K562 (cell line): ENCODE measurements at regions not wholly inside any gene's neighbourhood (a gene's known extent, or its start where the extent isn't known, plus 50 kb on each side); places are given as distances from the start of the nearest gene placed in this dataset.

Source experiments
- ATAC-seq: fragments of 200-7000 bp; cut with Tn5 transposase; 3 replicates; pipeline ENCODE4 v1.9.1; 2020; ENCODE audit warnings: moderate library complexity
- BruUV-seq: library from RNA; stranded (reverse); fragments of 400-500 nt; replicated peaks from 2 replicates; lab custom pipeline; 2021; lab: Mats Ljungman, UMichigan
- CTCF ChIA-PET: fragments of 300-600 bp; formaldehyde crosslinking; extraction: SDS; loops from one replicate; lab custom pipeline; 2021; ENCODE audit warnings: low intra/inter-chr PET ratio; lab: Yijun Ruan, JAX
- POLR2A ChIA-PET: fragments of 300-600, 350-650 bp; sonication (Branson Sonifier 250); formaldehyde crosslinking; extraction: SDS; loops from one replicate; lab custom pipeline; 2021; ENCODE audit warnings: antibody characterized with exemption, inconsistent platforms; lab: Yijun Ruan, JAX
- DNase-seq, 4 experiments: peaks; one replicate each; pipeline versions ENCODE4 v3.0.0 to v3.0.0-alpha.2; 2011 to 2018; ENCODE audit warnings: low spot score in 3 of 4, mixed read lengths in 3 of 4; ENCODE audit errors: extremely low read depth in 1 of 4
- FAIRE-seq: peaks from 2 replicates; lab custom pipeline; 2011; peaks lifted over from hg19 to GRCh38; lab: Jason Lieb, UNC
- H2AFZ ChIP-seq: 2 replicates; pipeline ENCODE4 v1.6.0; 2011; ENCODE audit warnings: low read depth, low read length, control low read depth, inconsistent platforms
- H3K27ac ChIP-seq: fragments of 200-600 bp; 3 replicates; pipeline ENCODE4 v1.8.0; 2011; ENCODE audit warnings: low read depth, mild to moderate bottlenecking, control low read depth, inconsistent platforms, low read length, moderate library complexity, mixed read lengths; ENCODE audit errors: extremely low read depth
- H3K27me3 ChIP-seq, 2 experiments: fragments of 300-600 bp in 1 of 2; 2 replicates in 1 of 2; 3 replicates in 1 of 2; pipeline versions ENCODE4 v1.6.0 to v1.8.0; 2011; ENCODE audit warnings: inconsistent platforms in 2 of 2, low read length in 2 of 2, mild to moderate bottlenecking in 1 of 2, mixed read lengths in 1 of 2, moderate library complexity in 1 of 2; ENCODE audit not compliant: control insufficient read depth in 2 of 2, insufficient read depth in 2 of 2
- H3K36me3 ChIP-seq: fragments of 300-600 bp; 3 replicates; pipeline ENCODE4 v1.8.0; 2011; ENCODE audit warnings: mild to moderate bottlenecking, low read length, inconsistent platforms; ENCODE audit not compliant: control insufficient read depth, insufficient read depth
- H3K4me1 ChIP-seq, 2 experiments: fragments of 200-600 bp in 1 of 2; replicated peaks in 1 of 2; 2 replicates in 1 of 2; 3 replicates in 1 of 2; pipeline versions ENCODE4 v1.5.1 to v1.8.0; 2011; ENCODE audit warnings: inconsistent platforms in 2 of 2, low read length in 2 of 2, mild to moderate bottlenecking in 1 of 2, mixed read lengths in 1 of 2, moderate library complexity in 1 of 2; ENCODE audit not compliant: control insufficient read depth in 2 of 2, insufficient read depth in 2 of 2
- H3K4me2 ChIP-seq: 2 replicates; pipeline ENCODE4 v1.6.1; 2011; ENCODE audit warnings: low read length, control low read depth, inconsistent platforms, mixed read lengths; ENCODE audit not compliant: insufficient read depth
- H3K4me3 ChIP-seq: fragments of 200-600 bp; sonication (generic), shearing (Covaris generic); 2 replicates; pipeline ENCODE4 v1.5.1; 2016; ENCODE audit warnings: control low read depth, inconsistent platforms
- H3K79me2 ChIP-seq: fragments of 200-600 bp; 3 replicates; pipeline ENCODE4 v1.8.0; 2011; ENCODE audit warnings: low read length, inconsistent platforms; ENCODE audit not compliant: control insufficient read depth, insufficient read depth
- H3K9ac ChIP-seq, 2 experiments: 2 replicates each; pipeline versions ENCODE4 v1.6.0 to v1.6.1; 2011; ENCODE audit warnings: low read depth in 2 of 2, low read length in 2 of 2, control low read depth in 1 of 2, inconsistent platforms in 1 of 2, mild to moderate bottlenecking in 1 of 2, mixed read lengths in 1 of 2; ENCODE audit not compliant: insufficient read depth in 1 of 2
- H3K9me1 ChIP-seq: one replicate; pipeline ENCODE4 v1.6.0; 2011; ENCODE audit warnings: inconsistent platforms, mild to moderate bottlenecking, low read length, moderate library complexity; ENCODE audit not compliant: control insufficient read depth, insufficient read depth
- H3K9me3 ChIP-seq: replicated peaks from 2 replicates; pipeline ENCODE4 v1.5.1; 2011; ENCODE audit warnings: low read depth, low read length, inconsistent platforms; ENCODE audit not compliant: control insufficient read depth, insufficient read depth
- H4K20me1 ChIP-seq: replicated peaks from 2 replicates; pipeline ENCODE4 v1.6.1; 2011; ENCODE audit warnings: low read length, inconsistent platforms, mixed read lengths; ENCODE audit not compliant: control insufficient read depth, insufficient read depth
- EGR1 ChIP-seq: fragments of 450-650 bp; conservative IDR thresholded peaks from 2 replicates; pipeline ENCODE4 v1.6.1; 2017; ENCODE audit warnings: mild to moderate bottlenecking
- KLF6 ChIP-seq: fragments of 250-450 bp; sonication (Bioruptor Pico); IDR thresholded peaks from 2 replicates; pipeline ENCODE4 v1.4.0; 2020; ENCODE audit warnings: mild to moderate bottlenecking, moderate library complexity, borderline replicate concordance
- MEF2D ChIP-seq: conservative IDR thresholded peaks from 2 replicates; pipeline ENCODE4 v1.6.1; 2016; ENCODE audit warnings: low read depth, missing genetic modification characterization, missing compliant biosample characterization
- PHF20 ChIP-seq: fragments of 450-650 bp; IDR thresholded peaks from 2 replicates; pipeline ENCODE4 v1.6.1; 2018; ENCODE audit not compliant: partially characterized antibody
- RBM15 ChIP-seq: fragments of 200-400 bp; formaldehyde crosslinking; IDR thresholded peaks from 2 replicates; pipeline ENCODE4 v1.6.1; 2018; ENCODE audit warnings: mild to moderate bottlenecking, low read length, moderate library complexity; ENCODE audit not compliant: insufficient read depth
- SAFB2 ChIP-seq: fragments of 200-400 bp; formaldehyde crosslinking; IDR thresholded peaks from 2 replicates; pipeline ENCODE4 v1.6.1; 2018; ENCODE audit warnings: borderline replicate concordance, low read length, low read depth, moderate library complexity; ENCODE audit not compliant: severe bottlenecking
- SMAD3 ChIP-seq: fragments of 450-650 bp; formaldehyde crosslinking; conservative IDR thresholded peaks from 2 replicates; pipeline ENCODE4 v1.4.0; 2020; ENCODE audit warnings: mild to moderate bottlenecking
- SNAPC5 ChIP-seq: fragments of 250-450 bp; sonication (Bioruptor Pico); IDR thresholded peaks from 2 replicates; pipeline ENCODE4 v1.8.0; 2021; ENCODE audit warnings: moderate library complexity, mild to moderate bottlenecking, inconsistent platforms
- TSHZ1 ChIP-seq: fragments of 250-450 bp; sonication (Bioruptor Pico); IDR thresholded peaks from 2 replicates; pipeline ENCODE4 v1.4.0; 2020; ENCODE audit warnings: mild to moderate bottlenecking, moderate library complexity
- ZKSCAN1 ChIP-seq: fragments of 150-350 bp; IDR thresholded peaks from 2 replicates; pipeline ENCODE4 v1.6.1; 2016; ENCODE audit warnings: low read depth, low read length
- ZNF175 ChIP-seq: fragments of 200-800 bp; sonication (Bioruptor generic); IDR thresholded peaks from 2 replicates; pipeline ENCODE4 v1.6.1; 2016; ENCODE audit warnings: low read depth, mild to moderate bottlenecking, missing genetic modification characterization, missing compliant biosample characterization
- ZNF76 ChIP-seq: fragments of 250-450 bp; sonication (Bioruptor Pico); IDR thresholded peaks from 2 replicates; pipeline ENCODE4 v1.4.0; 2020; ENCODE audit warnings: mild to moderate bottlenecking, moderate library complexity, borderline replicate concordance
- WGBS: fragments of 100-300 bp; shearing (Covaris generic); methylation state at CpG from one replicate; pipeline ENCODE4 v1.1.6; 2016; ENCODE audit warnings: low coverage, mixed read lengths; ENCODE audit not compliant: insufficient coverage; ENCODE audit errors: missing lambda C conversion rate; 5-methylcytosine and 5-hydroxymethylcytosine counted together
- in situ Hi-C: fragments of 300-500 bp; cut with MboI; formaldehyde crosslinking; loops from 4 replicates; pipeline ENCODE4 v1.15.0; 2018; ENCODE audit warnings: inconsistent platforms, mixed read lengths
- intact Hi-C: fragments of 100-400 bp; cut with micrococcal nuclease; formaldehyde crosslinking; loops from 2 replicates; pipeline ENCODE4 v1.14.2; 2022

- in situ Hi-C loops = no loop called here
- Histone ChIP-seq H3K27ac (peak overlapping the region; percentile 87), H3K4me1 (peaks cover 8 to 68% of the 10 kb centered on the region in 2 experiments; a peak in 4 of 5 replicates), H2AFZ (peak overlapping the region; percentile 88), H3K79me2 (no peaks in the 10 kb centered on the region), H3K27me3 (no peaks in the 10 kb centered on the region), H4K20me1 (no peaks in the 10 kb centered on the region), H3K4me2 (peak overlapping the region; percentile 23; the same call in 1 of the 2 replicates), H3K9ac (no peak overlapping the region), H3K36me3 (peaks cover 6% of the 10 kb centered on the region; the same call in 2 of the 3 replicates), H3K4me3 (no peak overlapping the region), H3K9me1 (no peaks in the 10 kb centered on the region), H3K9me3 (peaks cover 10% of the 10 kb centered on the region)
- POLR2A ChIA-PET = interaction anchor here (1.1 to 2.3 kb wide), 3 partner anchors 9 to 19 kb away, joined by 3 to 14 read pairs (median 5); no protein-coding TSS in a partner anchor
- 35% methylated on average over 7 of the region's 7 CpGs for WGBS
- no peak for ATAC-seq
- CTCF ChIA-PET = no interaction called here
- intact Hi-C loops = loop anchor here (5.0 kb wide), 1 partner anchor 107 kb away; no protein-coding TSS in a partner anchor
- FAIRE-seq = no peak
- DNase-seq = no peak
- BruUV-seq = no TSS peak
- no peak for TF ChIP-seq ZKSCAN1
- TF ChIP-seq RBM15 = no peak
- peak; percentile 30; the same call in 1 of the 2 replicates for TF ChIP-seq TSHZ1 (CRISPR knock-in tag)
- no peak for TF ChIP-seq SAFB2
- no peak for TF ChIP-seq SNAPC5 (CRISPR knock-in tag)
- TF ChIP-seq MEF2D (tag) = peak; percentile 17; the same call in 1 of the 2 replicates
- TF ChIP-seq EGR1 = no peak
- TF ChIP-seq KLF6 (CRISPR knock-in tag) = peak; percentile 69; the same call in 1 of the 2 replicates
- TF ChIP-seq PHF20 = no peak
- 0 out of 2 replicates have a peak, but pooled peaks have one; percentile 29 for TF ChIP-seq SMAD3 (CRISPR knock-in tag)
- peak; percentile 78 for TF ChIP-seq ZNF76 (CRISPR knock-in tag)
- TF ChIP-seq ZNF175 (CRISPR knock-in tag) = peak; percentile 83
Observed at GRCh38 chr16:79864781-79865391, 264.3 kb upstream of the MAF start.
